Body of pancreas (tissue), 4 donors: ENCODE measurements at regions not wholly inside any gene's neighbourhood (a gene's known extent, or its start where the extent isn't known, plus 50 kb on each side); places are given as distances from the start of the nearest gene placed in this dataset.

Experiments used
- CTCF ChIP-seq, 7 experiments: fragments of 450-650 bp in 4 of 7; fragments of 200-600 bp in 3 of 7; sonication (generic) in 3 of 7; IDR thresholded peaks; one replicate each; pipeline ENCODE4 v1.5.1; 2016 to 2019; ENCODE audit warnings: antibody characterized with exemption in 7 of 7
- POLR2A ChIP-seq, 3 donors: fragments of 450-650 bp; IDR thresholded peaks; one replicate each; pipeline ENCODE4 v1.6.1; 2016; ENCODE audit warnings: antibody characterized with exemption in 3 of 3, mild to moderate bottlenecking in 2 of 3

- TF ChIP-seq POLR2A (IDR thresholded peaks at IDR 0.05) (no peak), CTCF (IDR thresholded peaks at IDR 0.05) (no peak)
These were observed 521.0 kb upstream of the SEMA6A start for GRCh38 chr5:117095346-117096332.
